ENCODE measurements at regions not wholly inside any gene's neighbourhood (a gene's known extent, or its start where the extent isn't known, plus 50 kb on each side); places are given as distances from the start of the nearest gene placed in this dataset.

- DNase-seq (ENCODE audit: low read depth): no peak
These were observed 110.7 kb upstream of the ATF7IP start for GRCh38 chr12:14254781-14255180.

GRCh38 chr12:14256121-14256520, 109.4 kb upstream of the ATF7IP start:
- DNase-seq (ENCODE audit: low read depth): peak; percentile 20

GRCh38 chr12:14256555-14257169, 108.8 kb upstream of the ATF7IP start:
- DNase-seq (ENCODE audit: low read depth): peak; percentile 67

- DNase-seq (ENCODE audit: low read depth): no peak
These were observed 108.2 kb upstream of the ATF7IP start for GRCh38 chr12:14257303-14257733.

GRCh38 chr12:14257734-14258574, 107.5 kb upstream of the ATF7IP start:
- DNase-seq (ENCODE audit: low read depth): peak; percentile 78

- no peak for DNase-seq (ENCODE audit: low read depth)
These were observed 106.9 kb upstream of the ATF7IP start for GRCh38 chr12:14258575-14258940.

- DNase-seq (ENCODE audit: low read depth): no peak
These were observed 105.9 kb upstream of the ATF7IP start for GRCh38 chr12:14259481-14260010.

- no peak for DNase-seq (ENCODE audit: low read depth)
These were observed 105.2 kb upstream of the ATF7IP start for GRCh38 chr12:14260011-14260993.

GRCh38 chr12:14261096-14261495, 104.4 kb upstream of the ATF7IP start:
- no peak for DNase-seq (ENCODE audit: low read depth)

- no peak for DNase-seq (ENCODE audit: low read depth)
These were observed 103.6 kb upstream of the ATF7IP start for GRCh38 chr12:14261861-14262260.

- no peak for DNase-seq (ENCODE audit: low read depth)
These were observed 102.5 kb upstream of the ATF7IP start for GRCh38 chr12:14262771-14263511.

- DNase-seq (ENCODE audit: low read depth): no peak
These were observed 101.7 kb upstream of the ATF7IP start for GRCh38 chr12:14263742-14264141.

GRCh38 chr12:14264316-14264715, 101.2 kb upstream of the ATF7IP start:
- DNase-seq (ENCODE audit: low read depth): no peak

GRCh38 chr12:14264778-14265177, 100.7 kb upstream of the ATF7IP start:
- no peak for DNase-seq (ENCODE audit: low read depth)

GRCh38 chr12:14268120-14268515, 97.4 kb upstream of the ATF7IP start:
- no peak for DNase-seq (ENCODE audit: low read depth)

- DNase-seq (ENCODE audit: low read depth): no peak
These were observed 95.1 kb upstream of the ATF7IP start for GRCh38 chr12:14270392-14270791.

GRCh38 chr12:14272956-14273912, 92.2 kb upstream of the ATF7IP start:
- no peak for DNase-seq (ENCODE audit: low read depth)

GRCh38 chr12:14273913-14274311, 91.6 kb upstream of the ATF7IP start:
- no peak for DNase-seq (ENCODE audit: low read depth)

- no peak for DNase-seq (ENCODE audit: low read depth)
These were observed 90.4 kb upstream of the ATF7IP start for GRCh38 chr12:14275111-14275510.

GRCh38 chr12:14275886-14276285, 89.6 kb upstream of the ATF7IP start:
- DNase-seq (ENCODE audit: low read depth): no peak

Data from activated T-cell treated with anti-CD3 and anti-CD28 coated beads for 24 hours (primary cell).